Skeletal muscle tissue (tissue), 3 donors: ENCODE measurements at regions not wholly inside any gene's neighbourhood (a gene's known extent, or its start where the extent isn't known, plus 50 kb on each side); places are given as distances from the start of the nearest gene placed in this dataset.

Source experiments
- H3K27ac ChIP-seq: one replicate; pipeline ENCODE4 v1.7.0; 2013; ENCODE audit warnings: mild to moderate bottlenecking, low read depth, low read length, inconsistent platforms
- H3K27me3 ChIP-seq, 3 donors: one replicate each; pipeline ENCODE4 v1.7.0; 2013; ENCODE audit warnings: low read length in 3 of 3; ENCODE audit not compliant: control insufficient read depth in 3 of 3, insufficient read depth in 3 of 3
- H3K36me3 ChIP-seq, 3 donors: one replicate each; pipeline ENCODE4 v1.7.0; 2013; ENCODE audit warnings: low read length in 3 of 3; ENCODE audit not compliant: control insufficient read depth in 3 of 3, insufficient read depth in 3 of 3
- H3K4me1 ChIP-seq, 3 donors: one replicate each; pipeline ENCODE4 v1.7.0; 2013; ENCODE audit warnings: low read length in 3 of 3, mild to moderate bottlenecking in 3 of 3; ENCODE audit not compliant: control insufficient read depth in 3 of 3, insufficient read depth in 3 of 3
- H3K4me3 ChIP-seq, 3 donors: one replicate each; pipeline ENCODE4 v1.7.0; 2013; ENCODE audit warnings: low read length in 3 of 3
- H3K9ac ChIP-seq, 3 donors: one replicate each; pipeline ENCODE4 v1.7.0; 2013; ENCODE audit warnings: low read length in 3 of 3, mild to moderate bottlenecking in 3 of 3, moderate library complexity in 2 of 3, low read depth in 1 of 3
- H3K9me3 ChIP-seq, 3 donors: one replicate each; pipeline ENCODE4 v1.7.0; 2013; ENCODE audit warnings: low read length in 3 of 3; ENCODE audit not compliant: control insufficient read depth in 3 of 3
- donor health status: Osteomylitis.

DNA sequence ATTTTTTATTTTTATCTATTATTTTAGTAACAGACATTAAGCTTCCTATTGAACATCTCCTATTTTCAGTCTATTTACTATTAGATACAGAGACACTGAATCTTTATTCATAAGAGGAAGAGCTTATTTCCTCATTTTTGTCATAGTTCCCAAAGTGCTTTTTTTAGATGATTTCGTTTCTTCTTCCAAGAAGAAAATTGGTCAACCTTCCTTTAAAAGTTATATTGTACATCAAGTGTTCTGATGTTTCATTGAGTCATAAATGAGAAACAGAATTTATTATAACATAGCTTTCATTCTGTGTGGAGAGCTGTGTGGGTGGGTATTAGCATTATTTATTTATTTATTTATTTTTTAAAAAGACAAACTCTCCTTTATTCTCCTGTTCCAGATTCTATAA lies 50.6 kb upstream of the BACH1 start:
- H3K27me3 ChIP-seq, result no peaks in the 10 kb centered on the region
- no peaks in the 10 kb centered on the region for H3K36me3 ChIP-seq
- H3K4me3 ChIP-seq, result no peak overlapping the region
- no peaks in the 10 kb centered on the region for H3K4me1 ChIP-seq
- no peak overlapping the region for H3K9ac ChIP-seq
- no peak overlapping the region for H3K27ac ChIP-seq
- no peaks in the 10 kb centered on the region for H3K9me3 ChIP-seq
